ENCODE measurements at regions not wholly inside any gene's neighbourhood (a gene's known extent, or its start where the extent isn't known, plus 50 kb on each side); places are given as distances from the start of the nearest gene placed in this dataset.

DNA sequence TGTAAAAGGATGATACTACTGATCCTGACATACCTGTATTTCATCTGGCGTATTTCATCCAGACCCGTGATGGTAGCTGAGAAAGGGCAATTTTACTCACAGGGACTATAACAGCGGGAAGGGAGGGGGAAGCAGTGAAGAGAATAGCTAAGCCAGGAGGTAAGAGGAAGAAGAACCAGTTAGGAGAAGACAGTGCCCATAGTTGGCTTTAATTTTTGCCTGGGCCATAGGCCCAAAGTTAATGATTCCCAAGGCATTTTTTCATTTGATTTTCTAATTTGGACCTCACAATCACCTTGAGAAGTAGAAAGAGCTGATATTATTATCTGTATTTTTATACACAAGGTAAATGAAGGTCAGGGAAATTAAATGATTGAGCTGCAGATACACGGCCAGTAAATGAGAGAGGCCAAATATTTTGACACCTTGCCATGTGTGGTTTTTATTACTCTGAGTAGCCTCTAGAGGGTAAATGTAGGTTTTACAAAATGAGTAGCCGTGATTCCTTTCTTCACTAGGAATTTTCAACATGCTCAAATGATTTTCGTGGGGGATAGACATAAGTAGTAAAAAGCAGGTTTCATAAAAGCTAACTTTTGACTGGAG, 382.2 kb downstream of the FUT8 start:
- no peak for DNase-seq
- no peak overlapping the region for H3K4me3 Mint-ChIP-seq
- no peak overlapping the region for H3K27ac ChIP-seq (ENCODE audit: low read depth, low read length)
- H3K27me3 ChIP-seq (ENCODE audit: insufficient read depth, low read length) = no peaks in the 10 kb centered on the region
- H3K9me3 ChIP-seq (ENCODE audit: control insufficient read depth in 1 of 2, low read length in 2 of 2) = no peaks in the 10 kb centered on the region
- H3K27me3 Mint-ChIP-seq = no peaks in the 10 kb centered on the region
- POLR2A ChIA-PET (ENCODE audit: partially characterized antibody) = interaction anchor here (1.6 kb wide), 1 partner anchor 15 kb away, joined by 5 read pairs; no protein-coding TSS in a partner anchor
- CTCF ChIA-PET (ENCODE audit: partially characterized antibody) = no interaction called here
- peaks cover 0 to 4% (median 0%) of the 10 kb centered on the region in 4 donors for H3K4me1 Mint-ChIP-seq
- no peak overlapping the region for H3K27ac Mint-ChIP-seq
- H3K36me3 ChIP-seq (ENCODE audit: insufficient read depth, low read length) = no peaks in the 10 kb centered on the region
- no peak overlapping the region for H3K4me3 ChIP-seq (ENCODE audit: low read length in 2 of 2)
- H3K36me3 Mint-ChIP-seq = no peaks in the 10 kb centered on the region
- no peaks in the 10 kb centered on the region for H3K4me1 ChIP-seq (ENCODE audit: insufficient read depth, low read length)
- intact Hi-C loops (cut with micrococcal nuclease) = no loop called here
- H3K9me3 Mint-ChIP-seq = no peaks in the 10 kb centered on the region

DNA sequence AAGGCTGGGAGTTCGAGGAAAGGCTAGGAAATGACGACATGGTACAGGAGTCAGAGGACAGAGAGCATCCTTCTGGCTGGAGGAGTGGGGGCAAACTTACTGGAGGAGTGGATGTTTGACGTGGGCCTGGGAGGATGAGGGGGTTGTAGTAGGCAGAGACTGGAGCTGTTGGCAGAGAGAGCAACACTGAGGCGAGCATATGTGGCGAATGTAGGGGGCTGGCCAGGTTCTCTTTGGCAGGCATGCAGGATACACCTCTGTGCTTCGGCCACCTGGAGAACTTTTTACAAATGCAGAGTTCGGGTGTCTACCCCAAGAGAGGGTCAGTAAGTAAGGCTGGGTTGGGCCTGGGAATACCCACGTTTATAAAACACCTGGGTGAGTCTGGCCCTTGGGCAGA, 385.7 kb downstream of the FUT8 start:
- no peaks in the 10 kb centered on the region for H3K4me1 ChIP-seq (ENCODE audit: insufficient read depth, low read length)
- Mint-ChIP-seq H3K4me3 (no peak overlapping the region), H3K36me3 (no peaks in the 10 kb centered on the region), H3K27ac (no peak overlapping the region), H3K27me3 (no peaks in the 10 kb centered on the region), H3K9me3 (peaks cover 0 to 3% (median 0%) of the 10 kb centered on the region in 8 donors), H3K4me1 (peaks cover 0 to 4% (median 0%) of the 10 kb centered on the region in 4 donors)
- ChIA-PET POLR2A (ENCODE audit: partially characterized antibody) (no interaction called here), CTCF (ENCODE audit: partially characterized antibody) (no interaction called here)
- intact Hi-C loops (cut with micrococcal nuclease) = no loop called here
- H3K36me3 ChIP-seq (ENCODE audit: insufficient read depth, low read length) = no peaks in the 10 kb centered on the region
- no peaks in the 10 kb centered on the region for H3K9me3 ChIP-seq (ENCODE audit: control insufficient read depth in 1 of 2, low read length in 2 of 2)
- H3K27me3 ChIP-seq (ENCODE audit: insufficient read depth, low read length) = no peaks in the 10 kb centered on the region
- H3K4me3 ChIP-seq (ENCODE audit: low read length in 2 of 2) = no peak overlapping the region
- H3K27ac ChIP-seq (ENCODE audit: low read depth, low read length) = no peak overlapping the region
- no peak for DNase-seq

- POLR2A ChIA-PET (ENCODE audit: partially characterized antibody) = no interaction called here
- H3K36me3 Mint-ChIP-seq = no peaks in the 10 kb centered on the region
- Histone ChIP-seq H3K4me3 (ENCODE audit: low read length in 2 of 2) (no peak overlapping the region), H3K36me3 (ENCODE audit: insufficient read depth, low read length) (no peaks in the 10 kb centered on the region), H3K27ac (ENCODE audit: low read depth, low read length) (no peak overlapping the region), H3K4me1 (ENCODE audit: insufficient read depth, low read length) (no peaks in the 10 kb centered on the region), H3K9me3 (ENCODE audit: control insufficient read depth in 1 of 2, low read length in 2 of 2) (no peaks in the 10 kb centered on the region), H3K27me3 (ENCODE audit: insufficient read depth, low read length) (no peaks in the 10 kb centered on the region)
- intact Hi-C loops (cut with micrococcal nuclease) = no loop called here
- peaks cover 0 to 3% (median under 1%) of the 10 kb centered on the region in 4 donors for H3K4me1 Mint-ChIP-seq
- DNase-seq = no peak
- CTCF ChIA-PET (ENCODE audit: partially characterized antibody) = no interaction called here
- H3K27ac Mint-ChIP-seq = no peak overlapping the region
- no peak overlapping the region for H3K4me3 Mint-ChIP-seq
- no peaks in the 10 kb centered on the region for H3K27me3 Mint-ChIP-seq
- H3K9me3 Mint-ChIP-seq = peaks cover 0 to 3% (median 0%) of the 10 kb centered on the region in 8 donors
Measured at GRCh38 chr14:65800694-65801093, 388.2 kb downstream of the FUT8 start.

DNA sequence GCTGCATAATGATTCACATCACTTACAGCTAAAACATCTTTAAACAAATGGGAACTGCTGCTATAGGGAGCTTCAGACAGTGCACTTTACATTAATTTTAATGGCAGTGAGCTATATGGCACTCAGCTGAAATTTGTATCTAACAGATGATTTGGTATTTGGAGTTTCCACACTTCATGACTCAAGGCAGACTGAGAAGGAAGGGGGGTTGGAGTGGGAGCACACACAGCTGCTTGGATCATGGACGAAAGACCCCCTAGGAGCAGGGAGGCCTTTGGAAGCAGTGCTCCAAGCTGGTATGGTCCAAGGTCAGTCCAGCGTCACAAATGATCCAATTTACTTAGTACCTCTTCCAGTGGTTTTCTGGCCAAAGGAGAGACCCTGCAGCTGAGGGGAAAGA, 389.7 kb downstream of the FUT8 start:
- H3K4me3 ChIP-seq (ENCODE audit: low read length in 2 of 2) = no peak overlapping the region
- H3K36me3 Mint-ChIP-seq = no peaks in the 10 kb centered on the region
- CTCF ChIA-PET (ENCODE audit: partially characterized antibody) = interaction anchor here (0.9 kb wide), 1 partner anchor 23 kb away, joined by 3 read pairs; no protein-coding TSS in a partner anchor

DNA sequence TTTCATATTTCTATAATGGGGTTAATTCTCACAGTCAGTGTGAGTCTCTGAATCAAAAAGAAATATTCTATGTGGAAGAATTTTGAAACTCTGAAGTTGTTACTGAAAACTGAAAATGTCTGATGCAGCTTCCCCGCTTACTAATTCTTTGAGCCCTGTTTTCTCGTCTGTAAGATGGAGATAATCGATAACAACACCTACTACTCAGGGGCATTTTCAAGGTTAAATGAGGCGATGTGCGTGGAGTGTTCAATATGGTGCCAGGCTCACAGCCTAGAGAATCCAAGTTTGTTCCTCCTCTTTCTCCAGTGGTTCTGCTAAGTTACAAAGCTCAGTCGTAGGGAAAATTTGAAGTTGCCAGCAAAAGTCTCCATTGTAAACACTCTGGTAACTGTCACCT, 391.4 kb downstream of the FUT8 start:
- H3K4me1 ChIP-seq (ENCODE audit: insufficient read depth, low read length) = no peaks in the 10 kb centered on the region
- H3K27ac Mint-ChIP-seq = no peak overlapping the region
- H3K36me3 Mint-ChIP-seq = no peaks in the 10 kb centered on the region
- no peak overlapping the region for H3K4me3 Mint-ChIP-seq
- POLR2A ChIA-PET (ENCODE audit: partially characterized antibody) = interaction anchor here (0.6 kb wide), 1 partner anchor 598 kb away, joined by 3 read pairs; no protein-coding TSS in a partner anchor
- no peak for DNase-seq
- peaks cover 0 to 3% (median 0%) of the 10 kb centered on the region in 8 donors for H3K9me3 Mint-ChIP-seq
- H3K36me3 ChIP-seq (ENCODE audit: insufficient read depth, low read length) = no peaks in the 10 kb centered on the region
- H3K9me3 ChIP-seq (ENCODE audit: control insufficient read depth in 1 of 2, low read length in 2 of 2) = no peaks in the 10 kb centered on the region
- no peak overlapping the region for H3K27ac ChIP-seq (ENCODE audit: low read depth, low read length)
- CTCF ChIA-PET (ENCODE audit: partially characterized antibody) = no interaction called here
- H3K27me3 ChIP-seq (ENCODE audit: insufficient read depth, low read length) = no peaks in the 10 kb centered on the region
- intact Hi-C loops (cut with micrococcal nuclease) = no loop called here
- no peaks in the 10 kb centered on the region for H3K27me3 Mint-ChIP-seq
- H3K4me1 Mint-ChIP-seq = peaks cover 0 to 1% (median 0%) of the 10 kb centered on the region in 4 donors
- H3K4me3 ChIP-seq (ENCODE audit: low read length in 2 of 2) = no peak overlapping the region

More for the DNA sequence above, 389.7 kb downstream of the FUT8 start:
- Mint-ChIP-seq H3K4me3 (no peak overlapping the region), H3K9me3 (peaks cover 0 to 3% (median 0%) of the 10 kb centered on the region in 8 donors), H3K27me3 (no peaks in the 10 kb centered on the region), H3K4me1 (peaks cover 0 to 1% (median 0%) of the 10 kb centered on the region in 4 donors), H3K27ac (no peak overlapping the region)
- POLR2A ChIA-PET (ENCODE audit: partially characterized antibody) = interaction anchor here (0.5 to 0.6 kb wide), 2 partner anchors 127 to 499 kb away, joined by 3 read pairs; no protein-coding TSS in a partner anchor
- no peaks in the 10 kb centered on the region for H3K9me3 ChIP-seq (ENCODE audit: control insufficient read depth in 1 of 2, low read length in 2 of 2)
- H3K27me3 ChIP-seq (ENCODE audit: insufficient read depth, low read length) = no peaks in the 10 kb centered on the region
- intact Hi-C loops (cut with micrococcal nuclease) = no loop called here
- no peak overlapping the region for H3K27ac ChIP-seq (ENCODE audit: low read depth, low read length)
- H3K4me1 ChIP-seq (ENCODE audit: insufficient read depth, low read length) = no peaks in the 10 kb centered on the region
- no peaks in the 10 kb centered on the region for H3K36me3 ChIP-seq (ENCODE audit: insufficient read depth, low read length)
- DNase-seq = no peak

DNA sequence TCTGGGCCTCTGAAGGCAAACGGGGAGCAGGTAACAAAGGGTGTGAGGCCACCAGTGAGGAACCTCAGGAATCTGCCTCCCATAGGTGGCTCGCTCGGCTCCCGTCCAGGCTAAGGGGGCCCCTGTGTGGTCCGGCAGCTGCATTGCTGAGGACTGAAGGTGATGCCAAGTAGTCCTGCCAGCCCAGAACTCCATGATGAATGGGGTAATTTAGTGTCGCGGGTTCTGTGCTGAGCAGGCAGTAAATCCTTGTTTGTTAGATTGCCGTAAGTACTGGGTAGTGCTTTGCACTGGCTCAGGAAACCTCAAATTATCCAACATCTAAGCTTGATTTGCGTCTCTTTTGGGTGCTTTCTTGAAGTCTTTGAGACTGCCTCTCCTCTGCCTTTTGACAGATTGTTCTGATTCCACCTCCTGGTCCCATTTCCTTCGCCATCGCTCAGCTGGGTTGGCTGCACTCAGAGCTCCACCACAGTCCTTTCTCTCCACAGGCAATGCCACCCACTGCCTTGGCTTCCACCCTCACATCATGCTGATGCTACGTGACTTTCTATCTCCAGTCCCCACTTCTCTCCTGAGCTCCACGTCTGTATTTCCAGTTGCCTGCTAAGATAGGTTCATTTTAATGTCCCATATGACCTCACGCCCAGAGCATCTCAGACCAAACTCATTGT, 392.0 kb downstream of the FUT8 start:
- intact Hi-C loops (cut with micrococcal nuclease) = no loop called here
- Mint-ChIP-seq H3K27ac (no peak overlapping the region), H3K4me3 (no peak overlapping the region), H3K36me3 (no peaks in the 10 kb centered on the region), H3K9me3 (peaks cover 0 to 3% (median 0%) of the 10 kb centered on the region in 8 donors), H3K27me3 (no peaks in the 10 kb centered on the region), H3K4me1 (peaks cover 0 to 1% (median 0%) of the 10 kb centered on the region in 4 donors)
- H3K27me3 ChIP-seq (ENCODE audit: insufficient read depth, low read length) = no peaks in the 10 kb centered on the region
- H3K9me3 ChIP-seq (ENCODE audit: control insufficient read depth in 1 of 2, low read length in 2 of 2) = no peaks in the 10 kb centered on the region
- POLR2A ChIA-PET (ENCODE audit: partially characterized antibody) = no interaction called here
- CTCF ChIA-PET (ENCODE audit: partially characterized antibody) = no interaction called here
- H3K4me3 ChIP-seq (ENCODE audit: low read length in 2 of 2) = no peak overlapping the region
- H3K4me1 ChIP-seq (ENCODE audit: insufficient read depth, low read length) = no peaks in the 10 kb centered on the region
- no peak for DNase-seq
- H3K36me3 ChIP-seq (ENCODE audit: insufficient read depth, low read length) = no peaks in the 10 kb centered on the region
- H3K27ac ChIP-seq (ENCODE audit: low read depth, low read length) = no peak overlapping the region

GRCh38 chr14:65805113-65805473, 392.6 kb downstream of the FUT8 start:
- no peak overlapping the region for H3K4me3 Mint-ChIP-seq
- no peak for DNase-seq
- ChIA-PET CTCF (ENCODE audit: partially characterized antibody) (no interaction called here), POLR2A (ENCODE audit: partially characterized antibody) (no interaction called here)
- Histone ChIP-seq H3K36me3 (ENCODE audit: insufficient read depth, low read length) (no peaks in the 10 kb centered on the region), H3K9me3 (ENCODE audit: control insufficient read depth in 1 of 2, low read length in 2 of 2) (no peaks in the 10 kb centered on the region), H3K4me3 (ENCODE audit: low read length in 2 of 2) (no peak overlapping the region), H3K27me3 (ENCODE audit: insufficient read depth, low read length) (no peaks in the 10 kb centered on the region), H3K27ac (ENCODE audit: low read depth, low read length) (no peak overlapping the region), H3K4me1 (ENCODE audit: insufficient read depth, low read length) (no peaks in the 10 kb centered on the region)
- H3K4me1 Mint-ChIP-seq = peaks cover 0 to 1% (median 0%) of the 10 kb centered on the region in 4 donors
- peaks cover 0 to 3% (median 0%) of the 10 kb centered on the region in 8 donors for H3K9me3 Mint-ChIP-seq
- intact Hi-C loops (cut with micrococcal nuclease) = no loop called here
- H3K27ac Mint-ChIP-seq = no peak overlapping the region
- H3K36me3 Mint-ChIP-seq = peaks cover 0 to 1% of the 10 kb centered on the region in 2 donors
- no peaks in the 10 kb centered on the region for H3K27me3 Mint-ChIP-seq

All from CD4-positive, alpha-beta memory T cell (primary cell).